GM12865 (cell line): ENCODE measurements at regions not wholly inside any gene's neighbourhood (a gene's known extent, or its start where the extent isn't known, plus 50 kb on each side); places are given as distances from the start of the nearest gene placed in this dataset.

ENCODE experiments used
- DNase-seq: peaks from one replicate; pipeline ENCODE4 v3.0.0; 2010; ENCODE audit warnings: low read depth
- H3K4me3 ChIP-seq: 2 replicates; pipeline ENCODE4 v1.5.1; 2011; ENCODE audit warnings: mild to moderate bottlenecking, low read depth, low read length, control low read depth
- CTCF ChIP-seq: IDR thresholded peaks from 2 replicates; pipeline ENCODE4 v1.5.1; 2011; ENCODE audit warnings: low read length, control low read depth, low read depth, inconsistent platforms; ENCODE audit not compliant: insufficient read depth; ENCODE audit errors: missing control alignments

DNA sequence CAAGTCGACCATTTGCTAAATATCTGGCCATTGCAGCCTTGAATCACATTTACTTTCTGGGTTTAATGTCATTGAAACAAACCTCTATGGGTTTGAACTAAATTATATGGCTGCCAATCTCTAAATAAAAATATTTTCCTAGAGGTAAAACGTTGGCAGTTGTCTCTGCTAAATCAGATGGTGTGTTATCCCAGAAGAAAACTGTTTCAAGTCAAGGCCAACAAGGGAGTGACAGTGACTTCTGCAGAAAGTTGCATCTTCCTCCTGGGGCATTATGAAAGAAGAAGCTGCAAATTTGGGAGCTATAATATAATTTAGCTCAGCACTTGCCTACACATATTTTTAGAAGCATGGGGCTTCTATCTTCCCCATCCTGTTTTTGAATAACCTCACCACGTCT lies 116.2 kb downstream of the TTC8 start:
- H3K4me3 ChIP-seq: no peak overlapping the region
- TF ChIP-seq CTCF: no peak
- DNase-seq: no peak

GRCh38 chr14:88941414-88941813 lies 117.0 kb downstream of the TTC8 start:
- TF ChIP-seq CTCF: no peak
- DNase-seq: no peak

DNA sequence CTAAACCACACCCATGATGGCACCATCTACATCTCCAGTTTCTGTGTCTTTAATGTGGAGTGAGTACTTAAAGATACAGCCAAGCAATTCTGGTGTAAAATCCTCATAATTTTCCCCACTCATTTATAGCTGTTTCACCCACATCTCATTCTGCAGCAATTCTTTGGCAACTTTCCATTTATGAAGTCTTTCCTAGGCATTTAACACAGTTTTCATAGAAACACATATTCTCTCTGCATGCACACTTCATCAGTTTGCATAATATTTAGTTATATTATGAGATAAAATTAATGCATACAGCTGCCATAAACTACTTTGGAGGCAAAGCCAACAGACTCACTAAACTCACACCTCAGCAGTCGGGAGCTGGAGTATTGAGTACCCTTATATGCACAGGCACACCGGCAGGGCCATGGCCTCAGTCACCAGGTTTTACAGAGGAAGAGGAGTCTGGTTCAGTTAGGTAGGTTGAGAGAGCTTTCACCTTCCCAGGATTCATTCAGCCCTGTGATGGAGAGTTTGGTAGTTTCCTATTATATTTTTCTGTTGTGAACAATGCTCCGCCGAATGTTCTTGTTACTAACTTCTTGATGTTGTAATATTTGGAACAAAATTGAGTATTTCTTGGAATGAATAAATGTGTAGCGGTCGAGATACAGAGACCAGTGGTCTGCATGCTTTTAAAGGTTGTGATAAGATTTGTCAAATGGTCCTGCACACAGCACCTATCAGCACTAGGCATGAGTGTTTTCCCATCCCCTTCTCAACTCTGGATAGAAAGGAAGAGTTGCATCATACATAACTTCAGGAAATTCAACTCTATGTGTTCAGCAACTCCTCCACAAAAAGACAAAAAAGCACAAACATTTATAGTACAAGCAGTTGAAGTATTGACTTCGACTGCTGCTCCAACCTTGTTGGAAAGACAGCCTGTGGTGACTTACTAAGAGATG lies 123.5 kb downstream of the TTC8 start:
- no peak for DNase-seq

More at GRCh38 chr14:88941414-88941813, 117.0 kb downstream of the TTC8 start:
- no peak overlapping the region for H3K4me3 ChIP-seq

GRCh38 chr14:88950069-88950468 lies 125.6 kb downstream of the TTC8 start:
- TF ChIP-seq CTCF: no peak
- DNase-seq: no peak
- no peak overlapping the region for H3K4me3 ChIP-seq

More for the DNA sequence above, 123.5 kb downstream of the TTC8 start:
- TF ChIP-seq CTCF: no peak
- H3K4me3 ChIP-seq: no peak overlapping the region

DNA sequence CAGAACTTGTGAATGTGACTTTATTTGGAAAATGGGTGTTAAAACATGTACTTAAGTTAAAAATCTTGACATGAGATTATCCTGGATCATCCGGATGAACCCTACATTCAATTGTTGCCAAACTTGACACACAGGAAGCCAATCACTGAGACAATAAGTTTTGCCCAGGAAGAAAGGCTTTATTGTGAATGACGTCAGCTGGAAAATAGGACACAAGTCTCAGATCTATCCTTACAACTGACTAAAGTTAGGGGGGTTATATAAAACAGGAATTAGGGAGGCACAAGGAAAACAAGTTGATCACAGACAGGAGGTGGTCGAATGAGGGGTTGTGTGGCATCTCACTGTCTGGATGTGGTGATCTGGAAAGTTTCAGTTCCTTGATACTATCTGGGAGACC lies 126.9 kb downstream of the TTC8 start:
- H3K4me3 ChIP-seq: no peak overlapping the region
- DNase-seq: no peak
- no peak for TF ChIP-seq CTCF

DNA sequence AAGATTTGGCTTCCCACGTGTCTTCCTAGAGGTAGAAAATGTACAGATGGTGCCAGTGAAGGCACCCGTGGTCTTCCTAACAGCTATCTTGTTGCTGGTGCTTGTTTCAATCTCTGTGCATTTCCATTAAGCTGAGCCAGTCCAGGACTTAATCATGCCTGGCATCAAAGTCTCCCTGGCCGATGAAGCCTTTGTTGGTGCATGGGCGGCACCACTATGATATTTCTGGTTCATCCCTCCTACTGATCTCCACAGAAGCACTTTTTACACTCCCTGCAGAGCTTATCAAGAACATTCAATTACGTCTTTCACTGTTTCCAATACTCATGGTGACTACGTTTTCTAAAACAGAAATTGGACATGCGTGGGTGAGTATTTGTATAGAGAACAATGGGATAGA lies 128.4 kb downstream of the TTC8 start:
- no peak overlapping the region for H3K4me3 ChIP-seq
- no peak for TF ChIP-seq CTCF
- no peak for DNase-seq
